PC-9 (cell line): ENCODE measurements at regions not wholly inside any gene's neighbourhood (a gene's known extent, or its start where the extent isn't known, plus 50 kb on each side); places are given as distances from the start of the nearest gene placed in this dataset.

Source experiments
- CTCF ChIP-seq: fragments of 200-600 bp; sonication (generic); conservative IDR thresholded peaks from 2 replicates; pipeline ENCODE4 v1.6.1; 2017; ENCODE audit warnings: mixed run types, antibody characterized with exemption, mild to moderate bottlenecking, moderate library complexity
- EZH2 ChIP-seq: fragments of 200-600 bp; sonication (generic); IDR thresholded peaks from 2 replicates; pipeline ENCODE4 v1.8.0; 2017; ENCODE audit warnings: antibody characterized with exemption, low read depth

- TF ChIP-seq EZH2 (no peak), CTCF (no peak)
Measured at GRCh38 chr13:54742984-54743383, 1714.4 kb downstream of the OLFM4 start.
